Endothelial cell of umbilical vein (primary cell): ENCODE measurements at regions not wholly inside any gene's neighbourhood (a gene's known extent, or its start where the extent isn't known, plus 50 kb on each side); places are given as distances from the start of the nearest gene placed in this dataset.

Experiments
- JUN ChIP-seq: IDR thresholded peaks from 2 replicates; pipeline ENCODE4 v1.6.1; 2011; ENCODE audit warnings: borderline replicate concordance, low read depth; ENCODE audit not compliant: insufficient read length, insufficient read depth
- POLR2AphosphoS5 ChIP-seq: IDR thresholded peaks from 2 replicates; pipeline ENCODE4 v1.6.1; 2012; ENCODE audit warnings: low read depth, mild to moderate bottlenecking, control low read depth, low read length, moderate library complexity; ENCODE audit not compliant: insufficient read depth
- TF ChIP-seq, protein P1 (sequence below), 2 donors: IDR thresholded peaks; 1 replicate in 1 of 2; 2 replicates in 1 of 2; pipeline ENCODE4 v1.5.1; 2011; ENCODE audit warnings: low read length in 2 of 2, mild to moderate bottlenecking in 2 of 2, moderate library complexity in 2 of 2, control low read depth in 1 of 2, inconsistent platforms in 1 of 2, low read depth in 1 of 2; ENCODE audit not compliant: insufficient read depth in 1 of 2; ENCODE audit errors: extremely low read depth in 1 of 2

DNA sequence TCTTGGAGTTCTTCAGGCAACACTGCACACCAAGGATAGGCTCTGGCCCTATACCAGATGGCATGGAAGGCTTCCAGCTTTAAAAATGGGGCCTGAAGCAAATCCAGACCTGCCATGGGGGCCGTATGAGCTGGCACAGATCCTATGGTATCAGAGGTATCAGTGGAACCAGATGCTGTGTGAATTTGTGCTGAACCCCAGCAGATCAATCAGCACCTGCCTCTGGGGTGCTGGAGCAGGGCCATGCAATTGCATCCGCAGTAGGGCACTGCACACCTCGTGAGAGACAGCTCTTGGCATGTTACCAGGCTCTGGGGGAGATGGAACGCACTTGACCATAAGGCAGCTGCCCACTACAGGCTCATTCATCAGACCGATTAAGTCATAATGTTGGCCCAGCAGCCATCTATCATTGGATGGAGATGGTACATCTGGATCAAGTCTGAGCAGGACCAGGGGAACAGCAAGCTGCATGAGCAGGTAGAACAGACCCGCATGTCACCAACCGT lies 221.5 kb downstream of the MYLK4 start:
- TF ChIP-seq, protein P1, sequence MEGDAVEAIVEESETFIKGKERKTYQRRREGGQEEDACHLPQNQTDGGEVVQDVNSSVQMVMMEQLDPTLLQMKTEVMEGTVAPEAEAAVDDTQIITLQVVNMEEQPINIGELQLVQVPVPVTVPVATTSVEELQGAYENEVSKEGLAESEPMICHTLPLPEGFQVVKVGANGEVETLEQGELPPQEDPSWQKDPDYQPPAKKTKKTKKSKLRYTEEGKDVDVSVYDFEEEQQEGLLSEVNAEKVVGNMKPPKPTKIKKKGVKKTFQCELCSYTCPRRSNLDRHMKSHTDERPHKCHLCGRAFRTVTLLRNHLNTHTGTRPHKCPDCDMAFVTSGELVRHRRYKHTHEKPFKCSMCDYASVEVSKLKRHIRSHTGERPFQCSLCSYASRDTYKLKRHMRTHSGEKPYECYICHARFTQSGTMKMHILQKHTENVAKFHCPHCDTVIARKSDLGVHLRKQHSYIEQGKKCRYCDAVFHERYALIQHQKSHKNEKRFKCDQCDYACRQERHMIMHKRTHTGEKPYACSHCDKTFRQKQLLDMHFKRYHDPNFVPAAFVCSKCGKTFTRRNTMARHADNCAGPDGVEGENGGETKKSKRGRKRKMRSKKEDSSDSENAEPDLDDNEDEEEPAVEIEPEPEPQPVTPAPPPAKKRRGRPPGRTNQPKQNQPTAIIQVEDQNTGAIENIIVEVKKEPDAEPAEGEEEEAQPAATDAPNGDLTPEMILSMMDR (IDR thresholded peaks at IDR 0.05; ENCODE audit: extremely low read depth in 1 of 2, insufficient read depth in 1 of 2, low read depth in 1 of 2, low read length in 2 of 2): no peak
- no peak for TF ChIP-seq POLR2AphosphoS5
- TF ChIP-seq JUN: no peak
